Astrocyte (in vitro differentiated cells and primary cell): ENCODE measurements at regions not wholly inside any gene's neighbourhood (a gene's known extent, or its start where the extent isn't known, plus 50 kb on each side); places are given as distances from the start of the nearest gene placed in this dataset.
A peak's percentile ranks its signal among the peaks of the same experiment; 100 is the strongest.

ENCODE experiments used
- DNase-seq: peaks from one replicate; pipeline ENCODE4 v3.0.0-alpha.2; 2010; ENCODE audit warnings: low read depth
- FAIRE-seq: peaks from 2 replicates; lab custom pipeline; 2011; peaks lifted over from hg19 to GRCh38; lab: Jason Lieb, UNC
- H2AFZ ChIP-seq: 2 replicates; pipeline ENCODE4 v1.6.0; 2012; ENCODE audit warnings: low read depth, low read length, inconsistent platforms
- H3K27ac ChIP-seq: 2 replicates; pipeline ENCODE4 v1.5.1; 2011; ENCODE audit warnings: low read depth, low read length, inconsistent platforms
- H3K27me3 ChIP-seq: 2 replicates; pipeline ENCODE4 v1.6.0; 2011; ENCODE audit warnings: low read length, inconsistent platforms; ENCODE audit not compliant: insufficient read depth
- H3K36me3 ChIP-seq: 2 replicates; pipeline ENCODE4 v1.5.1; 2011; ENCODE audit warnings: low read length, inconsistent platforms; ENCODE audit not compliant: insufficient read depth
- H3K4me1 ChIP-seq: 2 replicates; pipeline ENCODE4 v1.5.1; 2011; ENCODE audit warnings: low read length, inconsistent platforms; ENCODE audit not compliant: insufficient read depth
- H3K4me2 ChIP-seq: 2 replicates; pipeline ENCODE4 v1.6.0; 2012; ENCODE audit warnings: low read length, inconsistent platforms
- H3K4me3 ChIP-seq: 2 replicates; pipeline ENCODE4 v1.5.1; 2011; ENCODE audit warnings: low read depth, mild to moderate bottlenecking, low read length, inconsistent platforms; ENCODE audit not compliant: insufficient read depth
- H3K79me2 ChIP-seq: 2 replicates; pipeline ENCODE4 v1.6.0; 2012; ENCODE audit warnings: mild to moderate bottlenecking, low read length, inconsistent platforms; ENCODE audit not compliant: insufficient read depth
- H3K9ac ChIP-seq: 2 replicates; pipeline ENCODE4 v1.6.0; 2012; ENCODE audit warnings: mild to moderate bottlenecking, low read length, inconsistent platforms
- H3K9me3 ChIP-seq: 2 replicates; pipeline ENCODE4 v1.5.1; 2012; ENCODE audit warnings: low read depth, mild to moderate bottlenecking, low read length, inconsistent platforms; ENCODE audit not compliant: insufficient read depth
- H4K20me1 ChIP-seq: 2 replicates; pipeline ENCODE4 v1.6.0; 2012; ENCODE audit warnings: low read length, inconsistent platforms; ENCODE audit not compliant: insufficient read depth
- H3K27ac Mint-ChIP-seq: one replicate; pipeline ENCODE4 v1.8.0; 2021; ENCODE audit warnings: mild to moderate bottlenecking, mixed read lengths; ENCODE audit not compliant: unreplicated experiment
- H3K27me3 Mint-ChIP-seq: one replicate; pipeline ENCODE4 v1.8.0; 2021; ENCODE audit warnings: low read depth, mixed read lengths; ENCODE audit not compliant: unreplicated experiment
- H3K36me3 Mint-ChIP-seq: one replicate; pipeline ENCODE4 v1.8.0; 2021; ENCODE audit warnings: low read depth, mixed read lengths; ENCODE audit not compliant: unreplicated experiment
- H3K4me1 Mint-ChIP-seq: one replicate; pipeline ENCODE4 v1.8.0; 2021; ENCODE audit warnings: low read depth, mixed read lengths; ENCODE audit not compliant: unreplicated experiment
- H3K4me3 Mint-ChIP-seq: one replicate; pipeline ENCODE4 v1.8.0; 2021; ENCODE audit warnings: mild to moderate bottlenecking, moderate library complexity, mixed read lengths; ENCODE audit not compliant: unreplicated experiment
- H3K9me3 Mint-ChIP-seq: one replicate; pipeline ENCODE4 v1.8.0; 2021; ENCODE audit warnings: mild to moderate bottlenecking, mixed read lengths; ENCODE audit not compliant: unreplicated experiment
- EZH2 ChIP-seq: IDR thresholded peaks from 2 replicates; pipeline ENCODE4 v1.6.1; 2012; ENCODE audit warnings: mild to moderate bottlenecking, low read length, inconsistent platforms; ENCODE audit not compliant: insufficient read depth
- TF ChIP-seq, protein P1 (sequence below): IDR thresholded peaks from 2 replicates; pipeline ENCODE4 v1.5.1; 2011; ENCODE audit warnings: low read depth, mild to moderate bottlenecking, inconsistent platforms, low read length, moderate library complexity; ENCODE audit not compliant: insufficient read depth

DNA sequence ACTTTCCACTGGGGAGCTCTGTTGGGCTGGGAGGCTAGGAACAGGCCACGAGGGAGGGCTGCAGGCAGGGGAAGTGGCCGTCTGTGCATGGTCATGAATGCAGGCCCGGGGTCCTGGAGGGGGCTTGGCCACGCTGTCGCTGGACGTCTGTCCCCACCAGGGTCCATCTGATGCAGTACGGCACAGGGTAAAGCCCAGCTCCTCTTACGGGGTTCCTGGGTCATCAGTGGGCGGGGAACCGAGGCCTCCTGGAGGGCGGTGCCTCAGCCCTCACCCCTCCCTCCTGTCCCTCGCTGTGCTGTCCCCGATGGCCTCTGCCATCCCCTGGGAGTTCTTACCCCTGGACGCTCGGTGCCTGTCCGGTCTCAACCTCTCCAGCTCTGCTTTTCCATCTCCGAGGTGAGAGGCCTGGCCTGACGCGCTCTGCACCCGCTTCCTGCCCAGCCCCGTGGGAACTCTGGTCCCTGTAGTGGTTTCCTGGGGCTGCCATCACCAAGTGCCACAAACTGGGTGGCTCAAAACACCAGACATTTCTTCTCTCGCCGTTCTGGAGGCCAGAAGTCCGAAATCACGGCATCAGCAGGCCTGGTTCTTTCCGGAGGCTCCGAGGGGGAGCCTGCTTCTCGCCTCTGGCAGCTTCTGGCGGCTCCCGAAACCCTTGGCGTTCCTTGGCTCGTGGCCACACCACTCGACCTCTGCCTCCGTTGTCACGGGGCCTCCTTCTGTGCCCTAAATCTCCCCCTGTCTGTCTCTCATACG is 182.8 kb downstream of the SEC14L1 start:
- H3K4me2 ChIP-seq, result peak overlapping the region; percentile 83
- no peak for FAIRE-seq
- H3K79me2 ChIP-seq, result peaks cover 58% of the 10 kb centered on the region
- no peak for TF ChIP-seq EZH2
- TF ChIP-seq, protein P1, sequence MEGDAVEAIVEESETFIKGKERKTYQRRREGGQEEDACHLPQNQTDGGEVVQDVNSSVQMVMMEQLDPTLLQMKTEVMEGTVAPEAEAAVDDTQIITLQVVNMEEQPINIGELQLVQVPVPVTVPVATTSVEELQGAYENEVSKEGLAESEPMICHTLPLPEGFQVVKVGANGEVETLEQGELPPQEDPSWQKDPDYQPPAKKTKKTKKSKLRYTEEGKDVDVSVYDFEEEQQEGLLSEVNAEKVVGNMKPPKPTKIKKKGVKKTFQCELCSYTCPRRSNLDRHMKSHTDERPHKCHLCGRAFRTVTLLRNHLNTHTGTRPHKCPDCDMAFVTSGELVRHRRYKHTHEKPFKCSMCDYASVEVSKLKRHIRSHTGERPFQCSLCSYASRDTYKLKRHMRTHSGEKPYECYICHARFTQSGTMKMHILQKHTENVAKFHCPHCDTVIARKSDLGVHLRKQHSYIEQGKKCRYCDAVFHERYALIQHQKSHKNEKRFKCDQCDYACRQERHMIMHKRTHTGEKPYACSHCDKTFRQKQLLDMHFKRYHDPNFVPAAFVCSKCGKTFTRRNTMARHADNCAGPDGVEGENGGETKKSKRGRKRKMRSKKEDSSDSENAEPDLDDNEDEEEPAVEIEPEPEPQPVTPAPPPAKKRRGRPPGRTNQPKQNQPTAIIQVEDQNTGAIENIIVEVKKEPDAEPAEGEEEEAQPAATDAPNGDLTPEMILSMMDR, result no peak
- no peak overlapping the region for H3K4me3 ChIP-seq
- H2AFZ ChIP-seq, result peak overlapping the region; percentile 28
- H3K9me3 Mint-ChIP-seq, result no peaks in the 10 kb centered on the region
- peaks cover 3% of the 10 kb centered on the region for H3K27me3 Mint-ChIP-seq
- H3K4me1 Mint-ChIP-seq, result peaks cover 55% of the 10 kb centered on the region
- peak overlapping the region; percentile 82 for H3K27ac Mint-ChIP-seq
- H3K27ac ChIP-seq, result peak overlapping the region; percentile 98
- H3K9ac ChIP-seq, result peak overlapping the region; percentile 91
- no peaks in the 10 kb centered on the region for H3K36me3 ChIP-seq
- H3K36me3 Mint-ChIP-seq, result no peaks in the 10 kb centered on the region
- peak overlapping the region; percentile 64 for H3K4me3 Mint-ChIP-seq
- peaks cover 27% of the 10 kb centered on the region for H4K20me1 ChIP-seq
- no peaks in the 10 kb centered on the region for H3K9me3 ChIP-seq
- H3K4me1 ChIP-seq, result peaks cover 66% of the 10 kb centered on the region
- no peaks in the 10 kb centered on the region for H3K27me3 ChIP-seq
- peak; percentile 49 for DNase-seq

DNA sequence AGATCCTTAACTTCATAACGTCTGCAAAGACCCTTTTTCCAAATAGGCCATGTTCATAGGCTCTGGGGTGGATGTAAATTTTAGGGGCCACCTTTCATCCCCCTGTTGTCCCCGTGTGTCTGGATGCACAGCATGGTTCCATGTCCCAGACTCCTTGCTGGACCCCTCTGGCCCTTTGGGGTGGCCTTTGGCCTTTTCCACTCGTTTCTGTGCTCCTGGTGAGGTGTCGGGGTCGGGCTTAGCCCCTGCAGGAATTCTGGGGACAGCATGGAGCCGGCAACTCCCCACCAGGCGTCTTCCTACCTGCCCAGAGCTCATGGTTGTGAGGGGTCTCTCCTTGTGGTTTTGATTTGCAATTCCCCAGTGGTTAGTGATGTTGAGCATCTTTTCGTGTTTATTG is 183.5 kb downstream of the SEC14L1 start:
- H3K9ac ChIP-seq, result peak overlapping the region; percentile 91
- no peak overlapping the region for H2AFZ ChIP-seq
- H3K36me3 ChIP-seq, result no peaks in the 10 kb centered on the region
- H3K27me3 ChIP-seq, result no peaks in the 10 kb centered on the region
- H3K4me3 ChIP-seq, result no peak overlapping the region
- H3K79me2 ChIP-seq, result peaks cover 64% of the 10 kb centered on the region
- no peaks in the 10 kb centered on the region for H3K36me3 Mint-ChIP-seq
- peak overlapping the region; percentile 98 for H3K27ac ChIP-seq
- peak overlapping the region; percentile 64 for H3K4me3 Mint-ChIP-seq
- peaks cover 49% of the 10 kb centered on the region for H3K4me1 Mint-ChIP-seq
- no peak for DNase-seq
- peak overlapping the region; percentile 82 for H3K27ac Mint-ChIP-seq
- no peak for TF ChIP-seq EZH2
- TF ChIP-seq, protein P1, result no peak
- FAIRE-seq, result no peak
- peaks cover 33% of the 10 kb centered on the region for H4K20me1 ChIP-seq
- H3K9me3 Mint-ChIP-seq, result no peaks in the 10 kb centered on the region
- peaks cover 8% of the 10 kb centered on the region for H3K27me3 Mint-ChIP-seq
- no peaks in the 10 kb centered on the region for H3K9me3 ChIP-seq
- peak overlapping the region; percentile 83 for H3K4me2 ChIP-seq
- H3K4me1 ChIP-seq, result peaks cover 59% of the 10 kb centered on the region

DNA sequence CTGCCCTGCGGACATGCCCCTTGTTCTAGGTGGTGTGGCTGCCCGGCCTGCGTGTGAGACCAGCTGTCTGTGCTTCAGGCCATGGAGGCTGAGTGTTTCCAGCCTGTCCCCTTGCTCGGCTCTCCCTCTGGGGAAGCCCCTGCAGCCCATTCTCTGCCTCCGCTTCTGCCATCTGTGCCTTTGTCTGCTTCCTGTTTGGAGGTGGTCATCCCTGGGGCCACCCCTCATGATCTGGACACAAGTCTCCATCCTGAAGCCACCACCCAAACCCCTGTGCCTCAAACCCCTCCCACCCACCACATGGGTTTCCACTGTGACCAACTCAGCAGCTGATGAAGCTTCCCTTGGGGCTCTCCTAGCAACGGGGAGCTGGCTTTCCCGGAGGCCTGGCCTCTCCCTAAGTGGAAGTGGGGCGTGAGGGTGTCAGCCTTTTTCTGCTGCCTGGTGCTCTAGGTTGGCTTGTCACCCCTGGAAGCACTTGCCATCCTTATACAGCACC is 184.9 kb downstream of the SEC14L1 start:
- no peaks in the 10 kb centered on the region for H3K36me3 Mint-ChIP-seq
- TF ChIP-seq EZH2, result no peak
- TF ChIP-seq, protein P1, result no peak
- Histone ChIP-seq H3K79me2 (peaks cover 75% of the 10 kb centered on the region), H3K4me2 (peak overlapping the region; percentile 68), H3K27ac (peak overlapping the region; percentile 98), H3K9me3 (no peaks in the 10 kb centered on the region), H2AFZ (no peak overlapping the region), H3K27me3 (no peaks in the 10 kb centered on the region), H4K20me1 (peaks cover 47% of the 10 kb centered on the region), H3K4me1 (peaks cover 46% of the 10 kb centered on the region), H3K36me3 (no peaks in the 10 kb centered on the region), H3K4me3 (no peak overlapping the region), H3K9ac (peak overlapping the region; percentile 81)
- FAIRE-seq, result no peak
- no peak overlapping the region for H3K4me3 Mint-ChIP-seq
- no peak overlapping the region for H3K27ac Mint-ChIP-seq
- H3K9me3 Mint-ChIP-seq, result no peaks in the 10 kb centered on the region
- peaks cover 38% of the 10 kb centered on the region for H3K4me1 Mint-ChIP-seq
- no peak for DNase-seq
- peaks cover 11% of the 10 kb centered on the region for H3K27me3 Mint-ChIP-seq
